ENCODE measurements at regions not wholly inside any gene's neighbourhood (a gene's known extent, or its start where the extent isn't known, plus 50 kb on each side); places are given as distances from the start of the nearest gene placed in this dataset.

DNA sequence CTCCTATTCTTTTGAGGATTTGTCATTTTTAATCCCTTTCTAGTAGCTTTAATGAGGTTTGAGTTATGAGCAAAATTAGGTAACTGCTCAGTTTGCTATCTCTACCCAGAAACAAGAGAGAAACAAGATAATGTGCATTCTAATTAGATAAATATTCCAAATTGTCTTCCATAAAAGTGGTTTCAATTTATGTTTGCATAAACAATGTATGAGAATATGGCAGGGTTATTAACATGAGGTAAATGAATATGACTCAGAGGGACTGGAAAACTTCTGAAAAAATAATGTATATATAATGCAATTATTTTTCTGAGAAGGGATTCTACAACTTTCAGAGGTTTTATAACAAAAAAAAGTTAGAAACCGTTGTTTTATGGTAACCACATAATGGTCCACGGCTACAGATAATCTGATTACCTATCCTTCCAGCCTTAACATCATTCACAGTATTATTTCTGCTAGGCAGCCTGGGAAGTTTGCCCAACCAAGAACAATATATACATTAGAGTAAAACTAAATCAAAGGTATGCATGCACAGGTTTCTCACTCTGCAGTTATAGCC is 101.2 kb downstream of the CRPPA start:
- Histone ChIP-seq H3K4me3 (ENCODE audit: low read depth in 1 of 2, low read length in 2 of 2) (no peak overlapping the region), H3K4me2 (ENCODE audit: insufficient read depth, low read length) (no peak overlapping the region), H3K27ac (ENCODE audit: low read length) (no peak overlapping the region), H2AFZ (ENCODE audit: low read depth, low read length) (no peak overlapping the region), H3K27me3 (ENCODE audit: insufficient read depth, low read length, poor library complexity) (no peaks in the 10 kb centered on the region), H3K36me3 (ENCODE audit: insufficient read depth, low read length) (no peaks in the 10 kb centered on the region), H3K79me2 (ENCODE audit: insufficient read depth, low read length) (no peaks in the 10 kb centered on the region), H4K20me1 (ENCODE audit: insufficient read depth, low read length) (no peaks in the 10 kb centered on the region), H3K9ac (ENCODE audit: low read depth, low read length) (no peak overlapping the region), H3K4me1 (ENCODE audit: insufficient read depth, low read length) (no peaks in the 10 kb centered on the region), H3K9me3 (ENCODE audit: insufficient read depth, low read length, severe bottlenecking) (no peaks in the 10 kb centered on the region)
- TF ChIP-seq, protein P1, sequence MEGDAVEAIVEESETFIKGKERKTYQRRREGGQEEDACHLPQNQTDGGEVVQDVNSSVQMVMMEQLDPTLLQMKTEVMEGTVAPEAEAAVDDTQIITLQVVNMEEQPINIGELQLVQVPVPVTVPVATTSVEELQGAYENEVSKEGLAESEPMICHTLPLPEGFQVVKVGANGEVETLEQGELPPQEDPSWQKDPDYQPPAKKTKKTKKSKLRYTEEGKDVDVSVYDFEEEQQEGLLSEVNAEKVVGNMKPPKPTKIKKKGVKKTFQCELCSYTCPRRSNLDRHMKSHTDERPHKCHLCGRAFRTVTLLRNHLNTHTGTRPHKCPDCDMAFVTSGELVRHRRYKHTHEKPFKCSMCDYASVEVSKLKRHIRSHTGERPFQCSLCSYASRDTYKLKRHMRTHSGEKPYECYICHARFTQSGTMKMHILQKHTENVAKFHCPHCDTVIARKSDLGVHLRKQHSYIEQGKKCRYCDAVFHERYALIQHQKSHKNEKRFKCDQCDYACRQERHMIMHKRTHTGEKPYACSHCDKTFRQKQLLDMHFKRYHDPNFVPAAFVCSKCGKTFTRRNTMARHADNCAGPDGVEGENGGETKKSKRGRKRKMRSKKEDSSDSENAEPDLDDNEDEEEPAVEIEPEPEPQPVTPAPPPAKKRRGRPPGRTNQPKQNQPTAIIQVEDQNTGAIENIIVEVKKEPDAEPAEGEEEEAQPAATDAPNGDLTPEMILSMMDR (IDR thresholded peaks at IDR 0.05; ENCODE audit: borderline replicate concordance, extremely low read depth, low read length, poor library complexity, severe bottlenecking) = no peak
- TF ChIP-seq EZH2 (IDR thresholded peaks at IDR 0.05; ENCODE audit: borderline replicate concordance, low read depth, low read length, severe bottlenecking) = no peak
- no peak for ATAC-seq (ENCODE audit: insufficient read depth, low read depth)
- DNase-seq = no peak

DNA sequence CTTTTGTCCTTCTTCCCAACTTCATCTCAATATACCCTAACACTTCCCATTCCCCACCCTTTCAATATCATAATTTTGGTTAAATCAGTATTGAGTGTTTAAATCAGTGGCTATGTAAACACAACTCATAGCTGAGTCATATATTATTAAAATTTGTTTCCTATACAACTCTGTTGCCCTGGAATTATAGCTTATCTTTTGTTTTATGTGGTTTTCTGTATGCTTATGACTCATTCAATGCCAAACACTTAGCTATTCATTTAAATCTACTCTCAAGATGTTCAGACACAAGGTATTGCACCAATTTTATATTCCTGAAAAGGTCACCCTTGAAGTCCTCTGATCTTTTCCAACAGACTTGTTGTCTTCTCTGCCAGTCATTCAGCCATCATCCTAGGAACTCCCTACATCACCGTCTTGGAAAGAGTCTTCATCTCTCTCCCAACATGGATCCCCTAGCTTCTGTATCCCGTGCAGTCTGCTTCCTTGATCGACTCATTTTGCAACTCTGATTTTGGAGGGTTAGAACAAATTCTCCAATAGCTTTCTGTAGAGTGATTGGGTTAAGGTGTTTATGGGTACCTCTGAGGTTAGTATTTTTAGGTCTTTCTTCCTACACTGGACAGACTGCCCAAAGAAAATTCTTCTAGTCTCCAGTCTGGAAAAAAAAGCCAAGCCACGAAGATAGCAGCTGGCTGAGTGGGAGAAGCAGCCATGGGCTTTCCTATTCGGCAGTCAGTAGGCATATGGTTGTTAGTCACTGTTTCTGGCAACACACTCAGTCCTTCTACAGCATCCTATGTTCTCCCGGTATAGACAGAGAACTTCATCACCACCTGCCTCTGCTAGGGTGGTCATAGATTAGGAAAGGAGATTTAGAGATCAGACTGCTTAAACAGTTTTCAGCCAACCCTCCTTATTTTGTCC is 102.1 kb downstream of the CRPPA start:
- Histone ChIP-seq H3K4me3 (ENCODE audit: low read depth in 1 of 2, low read length in 2 of 2) (no peak overlapping the region), H3K36me3 (ENCODE audit: insufficient read depth, low read length) (no peaks in the 10 kb centered on the region), H3K27me3 (ENCODE audit: insufficient read depth, low read length, poor library complexity) (no peaks in the 10 kb centered on the region), H3K27ac (ENCODE audit: low read length) (no peak overlapping the region), H4K20me1 (ENCODE audit: insufficient read depth, low read length) (no peaks in the 10 kb centered on the region), H3K9me3 (ENCODE audit: insufficient read depth, low read length, severe bottlenecking) (no peaks in the 10 kb centered on the region), H3K79me2 (ENCODE audit: insufficient read depth, low read length) (no peaks in the 10 kb centered on the region), H2AFZ (ENCODE audit: low read depth, low read length) (no peak overlapping the region), H3K4me1 (ENCODE audit: insufficient read depth, low read length) (no peaks in the 10 kb centered on the region), H3K4me2 (ENCODE audit: insufficient read depth, low read length) (no peak overlapping the region), H3K9ac (ENCODE audit: low read depth, low read length) (no peak overlapping the region)
- no peak for DNase-seq
- ATAC-seq (ENCODE audit: insufficient read depth, low read depth) = no peak
- TF ChIP-seq EZH2 (IDR thresholded peaks at IDR 0.05; ENCODE audit: borderline replicate concordance, low read depth, low read length, severe bottlenecking) = no peak
- TF ChIP-seq, protein P1 (IDR thresholded peaks at IDR 0.05; ENCODE audit: borderline replicate concordance, extremely low read depth, low read length, poor library complexity, severe bottlenecking) = no peak

DNA sequence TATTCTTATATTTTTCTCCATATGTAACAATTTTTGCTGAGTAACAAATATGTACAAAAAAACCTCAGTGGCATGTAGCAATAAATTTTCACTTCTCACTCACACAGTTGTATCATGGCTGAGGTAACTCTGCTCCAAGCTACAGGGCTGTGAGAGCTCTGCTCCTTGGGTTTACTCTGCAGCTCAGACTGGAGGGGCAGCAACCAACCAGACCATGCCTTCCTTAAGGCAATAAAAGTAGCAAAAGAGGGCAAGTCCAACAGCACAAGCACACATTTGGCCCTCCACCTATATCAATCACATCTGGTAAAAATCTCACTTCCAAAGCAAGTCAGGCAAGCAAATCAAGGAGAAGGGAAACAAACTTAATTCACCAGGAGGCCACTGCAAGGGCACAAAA is 102.9 kb downstream of the CRPPA start:
- H3K36me3 ChIP-seq (ENCODE audit: insufficient read depth, low read length) = no peaks in the 10 kb centered on the region
- DNase-seq (no peak), ATAC-seq (ENCODE audit: insufficient read depth, low read depth) (no peak)
- H3K27me3 ChIP-seq (ENCODE audit: insufficient read depth, low read length, poor library complexity) = no peaks in the 10 kb centered on the region
- H3K4me3 ChIP-seq (ENCODE audit: low read depth in 1 of 2, low read length in 2 of 2) = no peak overlapping the region
- no peaks in the 10 kb centered on the region for H4K20me1 ChIP-seq (ENCODE audit: insufficient read depth, low read length)
- H2AFZ ChIP-seq (ENCODE audit: low read depth, low read length) = no peak overlapping the region
- no peaks in the 10 kb centered on the region for H3K9me3 ChIP-seq (ENCODE audit: insufficient read depth, low read length, severe bottlenecking)
- no peaks in the 10 kb centered on the region for H3K79me2 ChIP-seq (ENCODE audit: insufficient read depth, low read length)
- H3K27ac ChIP-seq (ENCODE audit: low read length) = no peak overlapping the region
- no peak overlapping the region for H3K4me2 ChIP-seq (ENCODE audit: insufficient read depth, low read length)
- no peak overlapping the region for H3K9ac ChIP-seq (ENCODE audit: low read depth, low read length)
- TF ChIP-seq, protein P1 (IDR thresholded peaks at IDR 0.05; ENCODE audit: borderline replicate concordance, extremely low read depth, low read length, poor library complexity, severe bottlenecking) = no peak
- no peak for TF ChIP-seq EZH2 (IDR thresholded peaks at IDR 0.05; ENCODE audit: borderline replicate concordance, low read depth, low read length, severe bottlenecking)
- no peaks in the 10 kb centered on the region for H3K4me1 ChIP-seq (ENCODE audit: insufficient read depth, low read length)
